DOHH2 (cell line): ENCODE measurements at regions not wholly inside any gene's neighbourhood (a gene's known extent, or its start where the extent isn't known, plus 50 kb on each side); places are given as distances from the start of the nearest gene placed in this dataset.

ENCODE experiments used
- H3F3A ChIP-seq: fragments of 200-600 bp; sonication (generic), shearing (Covaris generic); 2 replicates; pipeline ENCODE4 v1.6.0; 2016; ENCODE audit warnings: antibody characterized with exemption, mild to moderate bottlenecking; ENCODE audit not compliant: control insufficient read depth, insufficient read depth
- H3K27ac ChIP-seq: fragments of 200-600 bp; sonication (generic); 2 replicates; pipeline ENCODE4 v1.5.1; 2014; ENCODE audit warnings: low read depth, mild to moderate bottlenecking, low read length, moderate library complexity
- H3K27me3 ChIP-seq: fragments of 200-600 bp; sonication (generic); 2 replicates; pipeline ENCODE4 v1.6.1; 2014; ENCODE audit warnings: mild to moderate bottlenecking, low read length, mixed read lengths; ENCODE audit not compliant: control insufficient read depth
- H3K36me3 ChIP-seq: fragments of 200-600 bp; sonication (generic); 2 replicates; pipeline ENCODE4 v1.6.1; 2014; ENCODE audit warnings: mild to moderate bottlenecking, low read length, moderate library complexity, mixed read lengths; ENCODE audit not compliant: control insufficient read depth
- H3K4me1 ChIP-seq: fragments of 200-600 bp; sonication (generic); 2 replicates; pipeline ENCODE4 v1.6.1; 2014; ENCODE audit warnings: mild to moderate bottlenecking, low read length, mixed read lengths; ENCODE audit not compliant: control insufficient read depth
- H3K4me2 ChIP-seq: fragments of 200-600 bp; sonication (generic); 2 replicates; pipeline ENCODE4 v1.6.0; 2014; ENCODE audit warnings: mild to moderate bottlenecking, low read length, moderate library complexity
- H3K4me3 ChIP-seq: fragments of 200-600 bp; sonication (generic); 2 replicates; pipeline ENCODE4 v1.5.1; 2014; ENCODE audit warnings: mild to moderate bottlenecking, low read length, mixed read lengths
- H3K79me2 ChIP-seq: fragments of 200-600 bp; sonication (generic); 2 replicates; pipeline ENCODE4 v1.6.1; 2014; ENCODE audit warnings: mild to moderate bottlenecking, low read length, mixed read lengths; ENCODE audit not compliant: control insufficient read depth
- H3K9me2 ChIP-seq: fragments of 200-600 bp; sonication (generic); replicated peaks from 2 replicates; pipeline ENCODE4 v1.6.1; 2014; ENCODE audit warnings: mild to moderate bottlenecking, low read length, mixed read lengths; ENCODE audit not compliant: control insufficient read depth
- H3K9me3 ChIP-seq: fragments of 200-600 bp; sonication (generic); 2 replicates; pipeline ENCODE4 v1.6.1; 2014; ENCODE audit warnings: antibody characterized with exemption, low read length, mixed read lengths; ENCODE audit not compliant: control insufficient read depth, insufficient read depth
- H4K20me1 ChIP-seq: fragments of 200-600 bp; sonication (generic); 2 replicates; pipeline ENCODE4 v1.6.0; 2014; ENCODE audit warnings: low read depth, mild to moderate bottlenecking, antibody characterized with exemption, low read length, moderate library complexity; ENCODE audit not compliant: control insufficient read depth, insufficient read depth
- CTCF ChIP-seq: fragments of 200-600 bp; sonication (generic); IDR thresholded peaks from one replicate; pipeline ENCODE4 v1.5.1; 2014; ENCODE audit warnings: antibody characterized with exemption, mild to moderate bottlenecking, low read depth, low read length; ENCODE audit not compliant: poor library complexity, severe bottlenecking
- EZH2phosphoT487 ChIP-seq: fragments of 200-600 bp; sonication (generic); IDR thresholded peaks from 2 replicates; pipeline ENCODE4 v1.6.1; 2017; ENCODE audit warnings: borderline replicate concordance, mild to moderate bottlenecking, antibody characterized with exemption, low read length, moderate library complexity, mixed read lengths

GRCh38 chr21:17340081-17340480 lies 172.8 kb upstream of the CXADR start:
- Histone ChIP-seq H3K79me2 (no peaks in the 10 kb centered on the region), H3K4me2 (no peak overlapping the region), H3K9me2 (no peaks in the 10 kb centered on the region), H3K27me3 (no peaks in the 10 kb centered on the region), H3F3A (no peaks in the 10 kb centered on the region), H3K27ac (no peak overlapping the region), H4K20me1 (no peaks in the 10 kb centered on the region), H3K36me3 (no peaks in the 10 kb centered on the region), H3K4me1 (no peaks in the 10 kb centered on the region), H3K4me3 (no peak overlapping the region), H3K9me3 (no peaks in the 10 kb centered on the region; the same call in 1 of the 2 replicates)
- TF ChIP-seq CTCF (no peak), EZH2phosphoT487 (no peak)

- no peaks in the 10 kb centered on the region; the same call in 1 of the 2 replicates for H3K9me3 ChIP-seq
- no peaks in the 10 kb centered on the region for H4K20me1 ChIP-seq
- H3K27ac ChIP-seq = no peak overlapping the region
- no peak overlapping the region for H3K4me2 ChIP-seq
- no peak overlapping the region for H3K4me3 ChIP-seq
- H3K4me1 ChIP-seq = no peaks in the 10 kb centered on the region
- TF ChIP-seq CTCF = no peak
- TF ChIP-seq EZH2phosphoT487 = no peak
- no peaks in the 10 kb centered on the region for H3K36me3 ChIP-seq
- H3F3A ChIP-seq = no peaks in the 10 kb centered on the region
- no peaks in the 10 kb centered on the region for H3K27me3 ChIP-seq
- H3K9me2 ChIP-seq = no peaks in the 10 kb centered on the region
- no peaks in the 10 kb centered on the region for H3K79me2 ChIP-seq
Measured at GRCh38 chr21:17343055-17343454, 169.8 kb upstream of the CXADR start.

- no peaks in the 10 kb centered on the region for H3K36me3 ChIP-seq
- H3K27ac ChIP-seq = no peak overlapping the region
- no peak overlapping the region for H3K4me2 ChIP-seq
- H3K79me2 ChIP-seq = no peaks in the 10 kb centered on the region
- no peaks in the 10 kb centered on the region for H3K9me2 ChIP-seq
- H3F3A ChIP-seq = no peaks in the 10 kb centered on the region
- no peaks in the 10 kb centered on the region for H4K20me1 ChIP-seq
- no peak for TF ChIP-seq CTCF
- no peak for TF ChIP-seq EZH2phosphoT487
- H3K27me3 ChIP-seq = no peaks in the 10 kb centered on the region
- H3K4me3 ChIP-seq = no peak overlapping the region
- H3K9me3 ChIP-seq = no peaks in the 10 kb centered on the region; the same call in 1 of the 2 replicates
- no peaks in the 10 kb centered on the region for H3K4me1 ChIP-seq
Measured at GRCh38 chr21:17348357-17348756, 164.5 kb upstream of the CXADR start.

- H3K79me2 ChIP-seq = no peaks in the 10 kb centered on the region
- H3K27me3 ChIP-seq = no peaks in the 10 kb centered on the region
- H3K36me3 ChIP-seq = no peaks in the 10 kb centered on the region
- no peaks in the 10 kb centered on the region for H3K9me2 ChIP-seq
- H4K20me1 ChIP-seq = no peaks in the 10 kb centered on the region
- no peaks in the 10 kb centered on the region for H3F3A ChIP-seq
- H3K4me1 ChIP-seq = no peaks in the 10 kb centered on the region
- H3K27ac ChIP-seq = no peak overlapping the region
- no peaks in the 10 kb centered on the region; the same call in 1 of the 2 replicates for H3K9me3 ChIP-seq
- TF ChIP-seq CTCF = no peak
- H3K4me3 ChIP-seq = no peak overlapping the region
- no peak overlapping the region for H3K4me2 ChIP-seq
Measured at GRCh38 chr21:17348849-17349248, 164.0 kb upstream of the CXADR start.
